DOHH2 (cell line): ENCODE measurements at regions not wholly inside any gene's neighbourhood (a gene's known extent, or its start where the extent isn't known, plus 50 kb on each side); places are given as distances from the start of the nearest gene placed in this dataset.

ENCODE experiments used
- CTCF ChIP-seq: fragments of 200-600 bp; sonication (generic); IDR thresholded peaks from one replicate; pipeline ENCODE4 v1.5.1; 2014; ENCODE audit warnings: antibody characterized with exemption, mild to moderate bottlenecking, low read depth, low read length; ENCODE audit not compliant: poor library complexity, severe bottlenecking
- EZH2phosphoT487 ChIP-seq: fragments of 200-600 bp; sonication (generic); IDR thresholded peaks from 2 replicates; pipeline ENCODE4 v1.6.1; 2017; ENCODE audit warnings: borderline replicate concordance, mild to moderate bottlenecking, antibody characterized with exemption, low read length, moderate library complexity, mixed read lengths

- TF ChIP-seq CTCF = no peak
- no peak for TF ChIP-seq EZH2phosphoT487
Observed at GRCh38 chr1:59006289-59006658, 222.4 kb upstream of the JUN start.
